IPS-18a (cell line): ENCODE measurements at regions not wholly inside any gene's neighbourhood (a gene's known extent, or its start where the extent isn't known, plus 50 kb on each side); places are given as distances from the start of the nearest gene placed in this dataset.

Experiments
- H3K27ac ChIP-seq: one replicate; pipeline ENCODE4 v1.5.1; 2013; ENCODE audit warnings: low read length
- H3K27me3 ChIP-seq: one replicate; pipeline ENCODE4 v1.6.1; 2013; ENCODE audit warnings: mild to moderate bottlenecking, low read length; ENCODE audit not compliant: control insufficient read depth, insufficient read depth
- H3K36me3 ChIP-seq: one replicate; pipeline ENCODE4 v1.6.1; 2013; ENCODE audit warnings: low read depth, low read length; ENCODE audit not compliant: control insufficient read depth
- H3K4me1 ChIP-seq: one replicate; pipeline ENCODE4 v1.6.1; 2013; ENCODE audit warnings: low read depth, low read length; ENCODE audit not compliant: control insufficient read depth
- H3K4me3 ChIP-seq: one replicate; pipeline ENCODE4 v1.5.1; 2013; ENCODE audit warnings: low read length
- H3K9ac ChIP-seq: one replicate; pipeline ENCODE4 v1.6.1; 2013; ENCODE audit warnings: mild to moderate bottlenecking, low read length, moderate library complexity
- H3K9me3 ChIP-seq: one replicate; pipeline ENCODE4 v1.6.1; 2013; ENCODE audit warnings: low read depth, low read length; ENCODE audit not compliant: control insufficient read depth

DNA sequence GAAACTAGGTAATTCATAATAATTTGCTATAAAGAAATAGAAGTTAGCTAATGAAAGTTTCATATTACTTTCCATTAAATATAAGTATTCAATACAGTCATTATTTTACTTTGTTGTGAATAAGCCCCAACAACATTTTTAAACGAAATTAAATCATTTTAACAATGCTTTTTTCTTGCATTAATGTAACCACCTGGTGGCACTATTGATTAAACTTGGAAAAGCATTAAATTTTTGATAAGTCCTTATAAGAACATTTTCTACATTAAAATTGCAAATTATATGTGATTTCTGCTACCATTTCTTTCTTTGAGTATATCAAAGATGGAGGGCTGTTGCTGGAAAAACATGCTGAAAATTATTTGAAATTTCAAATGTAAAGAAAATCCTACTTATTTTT lies 918.8 kb upstream of the TMPRSS15 start:
- Histone ChIP-seq H3K9ac (no peak overlapping the region), H3K9me3 (no peaks in the 10 kb centered on the region), H3K27ac (no peak overlapping the region), H3K4me1 (no peaks in the 10 kb centered on the region), H3K27me3 (no peaks in the 10 kb centered on the region), H3K4me3 (no peak overlapping the region), H3K36me3 (no peaks in the 10 kb centered on the region)

DNA sequence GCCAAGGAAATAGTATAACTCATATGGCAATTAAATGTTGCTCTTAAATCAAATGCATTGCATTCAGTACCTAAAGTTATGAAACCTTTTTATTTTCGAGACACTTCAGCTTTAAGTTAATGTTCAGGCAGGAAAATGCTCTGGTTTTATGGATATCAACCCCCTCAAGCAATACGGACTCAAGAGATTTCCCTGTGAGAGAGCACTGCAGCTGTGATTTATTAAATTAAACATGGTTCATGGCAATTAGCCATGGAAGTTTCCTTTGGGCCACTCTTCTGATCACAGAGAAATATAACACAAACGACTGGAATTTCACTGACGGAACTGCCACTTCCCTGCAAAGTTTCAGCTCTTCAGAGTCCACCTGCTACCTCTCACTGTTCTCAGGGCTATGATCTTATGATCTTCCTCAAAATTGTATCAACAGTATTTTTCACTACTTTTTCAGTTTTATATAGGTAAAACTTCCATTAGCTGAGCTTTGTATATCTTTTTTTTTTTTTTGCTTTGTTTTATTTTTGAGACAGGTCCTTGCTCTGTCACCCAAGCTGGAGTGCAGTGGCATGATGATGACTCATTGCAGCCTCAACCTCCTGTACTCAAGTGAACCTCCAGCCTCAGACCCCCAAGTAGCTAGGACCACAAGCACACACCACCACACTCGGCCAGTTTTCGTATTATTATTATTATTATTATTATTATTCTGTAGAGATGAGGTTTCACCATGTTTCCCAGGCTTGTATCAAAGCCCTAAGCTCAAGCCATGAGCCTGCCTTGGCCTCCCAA lies 923.1 kb upstream of the TMPRSS15 start:
- H3K27me3 ChIP-seq: no peaks in the 10 kb centered on the region
- H3K27ac ChIP-seq: no peak overlapping the region
- no peak overlapping the region for H3K9ac ChIP-seq
- no peaks in the 10 kb centered on the region for H3K4me1 ChIP-seq
- no peaks in the 10 kb centered on the region for H3K9me3 ChIP-seq
- H3K4me3 ChIP-seq: no peak overlapping the region
- no peaks in the 10 kb centered on the region for H3K36me3 ChIP-seq

DNA sequence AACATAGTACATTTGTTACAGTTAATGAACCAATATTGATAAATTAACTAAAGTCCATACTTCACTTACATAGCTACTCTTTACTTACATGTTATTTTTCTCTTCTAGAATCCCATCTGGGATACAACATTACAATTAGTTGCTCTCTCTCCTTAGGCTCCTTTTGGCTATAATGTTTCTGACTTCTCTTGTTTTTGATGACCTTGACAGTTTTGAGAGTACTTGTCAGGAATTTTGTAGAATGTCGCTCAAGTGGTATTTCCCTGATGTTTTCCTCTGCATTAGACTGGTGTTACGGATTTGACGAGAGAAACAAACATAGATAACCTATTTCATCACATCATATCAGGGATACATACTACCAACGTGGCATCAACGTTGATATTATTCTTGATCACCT lies 925.4 kb upstream of the TMPRSS15 start:
- no peaks in the 10 kb centered on the region for H3K27me3 ChIP-seq
- no peak overlapping the region for H3K4me3 ChIP-seq
- H3K4me1 ChIP-seq: no peaks in the 10 kb centered on the region
- H3K9ac ChIP-seq: no peak overlapping the region
- H3K9me3 ChIP-seq: peaks cover 7% of the 10 kb centered on the region
- no peaks in the 10 kb centered on the region for H3K36me3 ChIP-seq
- H3K27ac ChIP-seq: no peak overlapping the region

DNA sequence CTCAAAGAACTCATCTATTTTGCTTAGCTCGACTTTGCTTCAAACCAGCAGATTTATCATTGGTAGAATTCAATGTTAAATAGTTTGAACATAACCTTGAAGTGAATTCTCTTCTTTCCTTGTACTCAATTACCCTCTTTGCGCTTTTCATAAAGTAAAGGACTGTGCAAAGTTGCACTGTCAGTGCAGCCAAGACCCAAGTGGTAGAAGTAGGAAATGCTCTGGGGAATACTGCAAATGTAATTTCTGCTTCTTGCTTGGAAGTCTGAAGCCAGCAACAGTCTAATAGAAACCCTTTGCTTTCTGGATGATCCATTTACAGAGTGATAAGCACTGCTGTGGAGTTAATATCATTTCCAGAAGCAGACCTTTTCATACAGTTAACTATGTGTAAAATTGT lies 936.7 kb upstream of the TMPRSS15 start:
- Histone ChIP-seq H3K4me3 (no peak overlapping the region), H3K9ac (no peak overlapping the region), H3K27me3 (no peaks in the 10 kb centered on the region), H3K4me1 (no peaks in the 10 kb centered on the region), H3K9me3 (no peaks in the 10 kb centered on the region), H3K27ac (no peak overlapping the region), H3K36me3 (no peaks in the 10 kb centered on the region)

DNA sequence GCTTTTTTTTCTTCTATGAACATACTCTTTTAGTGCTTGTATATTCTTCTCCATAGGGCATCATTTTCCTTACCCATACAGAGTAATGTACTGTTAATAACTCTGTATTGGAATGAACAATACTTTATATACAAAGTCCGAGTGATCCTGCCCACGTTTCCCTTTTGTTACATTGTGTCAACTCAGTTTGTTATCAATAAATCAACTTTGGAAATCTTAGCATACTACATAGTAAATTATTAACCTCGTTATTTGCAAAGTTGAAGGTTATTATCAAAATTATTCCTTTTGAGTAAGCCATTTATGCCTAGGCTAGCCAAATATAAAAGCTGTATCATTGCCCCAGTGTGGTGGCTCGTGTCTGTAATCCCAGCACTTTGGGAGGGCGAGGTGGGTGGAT lies 937.4 kb upstream of the TMPRSS15 start:
- no peak overlapping the region for H3K9ac ChIP-seq
- H3K27me3 ChIP-seq: no peaks in the 10 kb centered on the region
- H3K27ac ChIP-seq: no peak overlapping the region
- no peak overlapping the region for H3K4me3 ChIP-seq
- H3K9me3 ChIP-seq: no peaks in the 10 kb centered on the region
- no peaks in the 10 kb centered on the region for H3K36me3 ChIP-seq
- H3K4me1 ChIP-seq: no peaks in the 10 kb centered on the region

DNA sequence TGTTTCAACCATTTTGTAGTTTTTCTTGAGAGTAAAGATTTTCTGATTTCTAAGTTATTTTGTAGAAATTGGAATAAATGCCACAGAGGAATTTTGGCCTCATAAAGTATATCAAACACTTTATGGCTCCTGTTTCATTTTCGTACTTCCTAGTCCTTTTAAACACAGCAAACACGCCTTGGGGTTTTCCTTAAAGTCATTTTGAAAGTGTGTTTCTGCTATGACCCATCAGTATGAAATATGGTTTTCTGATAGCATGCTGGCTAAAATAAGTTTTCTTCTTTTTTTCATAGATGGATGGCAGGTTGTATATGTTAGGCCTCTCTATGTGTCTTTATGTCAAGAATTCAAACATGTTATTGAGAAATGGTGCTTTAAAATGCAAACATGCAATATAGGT lies 940.1 kb upstream of the TMPRSS15 start:
- Histone ChIP-seq H3K4me1 (no peaks in the 10 kb centered on the region), H3K4me3 (no peak overlapping the region), H3K9me3 (no peaks in the 10 kb centered on the region), H3K27me3 (no peaks in the 10 kb centered on the region), H3K36me3 (no peaks in the 10 kb centered on the region), H3K27ac (no peak overlapping the region), H3K9ac (no peak overlapping the region)

DNA sequence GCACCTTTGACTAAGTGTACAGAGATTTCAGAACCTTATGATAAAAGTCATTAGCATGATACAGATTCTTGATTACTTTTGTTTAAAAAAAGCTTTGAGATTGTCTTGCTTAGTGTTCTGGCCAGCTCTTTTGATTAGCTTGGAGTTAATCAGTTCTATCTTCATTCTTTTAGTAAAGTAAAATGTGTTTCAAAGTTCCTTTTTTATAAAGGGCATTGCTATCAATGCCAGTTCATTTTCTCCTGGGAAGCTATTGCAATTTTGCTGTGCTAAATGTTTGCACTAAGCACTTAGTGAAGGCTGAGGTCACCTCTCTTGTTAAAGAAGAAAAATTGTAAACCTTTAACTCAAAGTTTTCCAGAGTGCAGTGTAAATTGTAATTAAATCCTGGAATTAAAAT lies 946.7 kb upstream of the TMPRSS15 start:
- H3K4me3 ChIP-seq: no peak overlapping the region
- H3K9ac ChIP-seq: no peak overlapping the region
- H3K9me3 ChIP-seq: no peaks in the 10 kb centered on the region
- H3K4me1 ChIP-seq: no peaks in the 10 kb centered on the region
- no peaks in the 10 kb centered on the region for H3K27me3 ChIP-seq
- H3K27ac ChIP-seq: no peak overlapping the region
- H3K36me3 ChIP-seq: no peaks in the 10 kb centered on the region

DNA sequence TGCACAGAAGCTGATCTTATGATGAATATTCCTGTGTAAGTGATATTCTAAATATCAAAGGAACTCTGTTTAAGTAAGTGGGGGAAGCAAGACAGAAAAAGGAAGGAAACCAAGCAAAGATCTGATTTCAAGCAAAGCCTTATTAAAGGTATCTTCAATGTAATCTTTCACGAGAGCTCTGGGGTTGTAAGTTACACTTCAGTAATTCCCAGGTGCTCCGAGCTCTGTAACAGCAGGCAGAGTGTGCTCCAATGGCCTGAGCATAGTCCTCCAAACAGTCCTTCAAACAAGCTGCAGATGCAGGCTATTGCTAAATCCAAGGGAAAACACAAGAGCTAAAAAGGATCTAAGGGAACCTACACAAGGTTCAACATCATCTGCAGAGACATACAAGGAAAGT lies 949.7 kb upstream of the TMPRSS15 start:
- Histone ChIP-seq H3K27me3 (no peaks in the 10 kb centered on the region), H3K36me3 (no peaks in the 10 kb centered on the region), H3K27ac (no peak overlapping the region), H3K4me3 (no peak overlapping the region), H3K9me3 (no peaks in the 10 kb centered on the region), H3K4me1 (no peaks in the 10 kb centered on the region), H3K9ac (no peak overlapping the region)

DNA sequence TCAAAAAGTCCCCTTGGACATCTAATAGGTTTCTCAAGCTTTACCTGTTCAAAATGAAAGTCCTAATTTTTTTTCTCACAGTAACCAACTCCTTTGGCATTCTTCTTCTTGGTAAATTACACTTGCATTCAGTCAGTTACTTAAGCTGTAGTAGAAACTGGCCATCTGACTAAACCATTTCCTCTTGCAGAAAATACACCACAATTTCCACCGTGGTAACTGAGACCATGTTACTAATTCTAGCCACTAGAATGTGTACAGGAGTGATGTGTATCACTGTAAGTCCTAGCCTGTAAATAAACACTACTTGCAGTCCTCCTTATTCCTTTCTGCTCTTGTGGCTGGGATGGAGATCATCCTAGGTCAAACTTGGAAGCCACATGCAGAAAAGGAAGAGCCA lies 965.4 kb upstream of the TMPRSS15 start:
- H3K9me3 ChIP-seq: no peaks in the 10 kb centered on the region
- no peak overlapping the region for H3K27ac ChIP-seq
- H3K4me1 ChIP-seq: no peaks in the 10 kb centered on the region
- no peak overlapping the region for H3K4me3 ChIP-seq
- H3K27me3 ChIP-seq: no peaks in the 10 kb centered on the region
- H3K9ac ChIP-seq: no peak overlapping the region
- no peaks in the 10 kb centered on the region for H3K36me3 ChIP-seq

DNA sequence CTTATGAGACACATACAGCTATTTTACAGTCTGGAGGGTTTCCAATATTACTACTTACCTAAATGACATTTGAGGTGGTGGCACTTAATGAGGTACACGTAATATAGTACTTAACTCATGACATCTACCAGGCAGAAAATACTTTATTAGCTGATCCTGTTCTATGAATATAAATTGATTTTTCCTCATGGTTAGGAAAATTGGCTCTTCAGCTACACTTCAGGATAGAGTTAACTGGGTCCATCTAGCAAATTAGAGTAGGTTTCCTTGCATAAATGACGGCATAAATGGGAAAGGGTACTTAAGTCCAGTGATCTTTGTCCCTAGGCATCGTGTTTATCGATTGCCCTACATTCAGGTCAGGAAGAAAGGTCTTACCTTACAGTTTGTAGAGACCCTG lies 988.8 kb upstream of the TMPRSS15 start:
- no peaks in the 10 kb centered on the region for H3K27me3 ChIP-seq
- no peaks in the 10 kb centered on the region for H3K9me3 ChIP-seq
- no peaks in the 10 kb centered on the region for H3K36me3 ChIP-seq
- H3K4me1 ChIP-seq: no peaks in the 10 kb centered on the region
- H3K4me3 ChIP-seq: no peak overlapping the region
- H3K9ac ChIP-seq: no peak overlapping the region
- H3K27ac ChIP-seq: no peak overlapping the region

DNA sequence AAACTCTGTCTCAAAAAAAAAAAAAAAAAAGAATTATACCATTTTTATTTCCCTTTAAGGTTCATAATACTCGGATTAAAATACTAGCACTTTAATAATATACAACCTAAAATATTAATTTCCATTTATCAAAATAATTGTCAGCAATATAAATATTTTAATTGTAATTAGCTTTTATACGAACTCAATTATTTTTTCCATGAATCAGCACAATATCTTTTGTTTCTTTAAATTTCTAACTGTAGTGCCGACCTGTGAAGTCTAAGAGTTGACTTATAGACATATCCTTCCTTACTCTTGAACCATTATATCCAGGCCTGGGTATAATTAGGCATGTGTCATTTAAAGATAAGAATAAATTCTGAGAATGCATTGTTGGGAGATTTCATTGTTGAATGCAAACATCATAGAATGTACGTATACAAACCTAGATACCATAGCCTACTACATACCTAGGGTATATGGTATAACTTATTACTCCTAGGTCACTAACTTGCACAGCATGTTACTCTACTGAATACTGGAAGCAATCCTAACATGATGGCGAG lies 996.7 kb upstream of the TMPRSS15 start:
- no peak overlapping the region for H3K4me3 ChIP-seq
- no peak overlapping the region for H3K9ac ChIP-seq
- H3K9me3 ChIP-seq: no peaks in the 10 kb centered on the region
- no peaks in the 10 kb centered on the region for H3K27me3 ChIP-seq
- no peak overlapping the region for H3K27ac ChIP-seq
- no peaks in the 10 kb centered on the region for H3K4me1 ChIP-seq
- no peaks in the 10 kb centered on the region for H3K36me3 ChIP-seq

DNA sequence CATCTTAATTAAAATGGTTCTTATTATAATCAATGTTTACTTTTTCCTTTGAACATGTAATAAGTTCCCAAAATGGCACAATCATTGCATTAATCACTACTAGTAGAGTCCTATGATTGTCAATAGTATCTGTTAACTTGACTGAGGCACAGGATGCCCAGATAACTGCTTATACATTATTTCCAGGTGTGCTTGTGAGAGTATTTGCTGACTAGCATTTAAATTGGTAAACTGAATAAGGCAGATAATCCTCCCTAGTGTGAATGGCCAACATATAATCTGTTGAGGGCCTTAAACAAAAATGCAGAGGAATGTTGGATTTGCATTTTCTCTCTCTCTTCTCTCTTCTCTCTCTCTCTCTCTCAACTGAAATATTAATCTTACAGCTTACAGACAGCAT lies 999.3 kb upstream of the TMPRSS15 start:
- Histone ChIP-seq H3K9me3 (no peaks in the 10 kb centered on the region), H3K4me1 (no peaks in the 10 kb centered on the region), H3K36me3 (no peaks in the 10 kb centered on the region), H3K4me3 (no peak overlapping the region), H3K27ac (no peak overlapping the region), H3K27me3 (no peaks in the 10 kb centered on the region), H3K9ac (no peak overlapping the region)
